ENCODE measurements at regions not wholly inside any gene's neighbourhood (a gene's known extent, or its start where the extent isn't known, plus 50 kb on each side); places are given as distances from the start of the nearest gene placed in this dataset.

DNA sequence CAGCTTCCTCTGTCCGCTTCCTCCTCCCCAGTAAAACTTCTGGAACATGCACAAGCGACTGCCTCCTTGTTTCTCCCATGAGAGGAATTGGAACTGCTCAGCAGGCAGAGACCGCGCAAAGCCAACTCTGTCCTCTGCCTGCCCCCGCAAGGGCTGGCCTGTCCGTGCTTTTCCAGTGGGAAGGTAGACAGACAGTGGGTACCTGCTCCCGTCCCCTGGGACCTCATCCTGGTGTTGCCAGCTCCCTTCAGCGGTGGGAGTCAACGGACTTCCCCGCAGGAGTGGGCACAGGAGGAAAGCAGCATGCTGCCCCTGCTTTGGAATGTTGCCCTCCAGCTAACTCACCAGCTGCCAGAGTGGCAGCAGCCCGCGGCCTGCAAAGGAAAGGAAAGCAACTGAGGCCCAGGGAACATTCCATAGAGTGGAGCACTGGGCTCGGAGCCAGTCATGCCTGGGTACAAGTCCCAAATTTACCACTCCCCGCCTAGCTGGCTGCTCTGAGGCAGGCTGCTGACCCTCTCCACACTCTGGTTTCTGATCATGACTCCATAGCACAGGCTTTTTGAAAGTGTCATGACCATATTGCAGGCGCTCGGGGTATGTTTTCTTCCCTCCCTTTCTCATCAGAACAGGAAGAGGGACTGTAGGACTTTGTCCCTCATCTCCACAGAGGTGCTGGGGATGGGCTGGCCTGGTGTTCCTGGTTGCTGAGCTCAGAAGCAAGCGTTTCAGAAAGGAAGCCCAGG is 89.2 kb upstream of the CLMN start:
- DNase-seq (ENCODE audit: low read depth): no peak
- TF ChIP-seq, protein P1, sequence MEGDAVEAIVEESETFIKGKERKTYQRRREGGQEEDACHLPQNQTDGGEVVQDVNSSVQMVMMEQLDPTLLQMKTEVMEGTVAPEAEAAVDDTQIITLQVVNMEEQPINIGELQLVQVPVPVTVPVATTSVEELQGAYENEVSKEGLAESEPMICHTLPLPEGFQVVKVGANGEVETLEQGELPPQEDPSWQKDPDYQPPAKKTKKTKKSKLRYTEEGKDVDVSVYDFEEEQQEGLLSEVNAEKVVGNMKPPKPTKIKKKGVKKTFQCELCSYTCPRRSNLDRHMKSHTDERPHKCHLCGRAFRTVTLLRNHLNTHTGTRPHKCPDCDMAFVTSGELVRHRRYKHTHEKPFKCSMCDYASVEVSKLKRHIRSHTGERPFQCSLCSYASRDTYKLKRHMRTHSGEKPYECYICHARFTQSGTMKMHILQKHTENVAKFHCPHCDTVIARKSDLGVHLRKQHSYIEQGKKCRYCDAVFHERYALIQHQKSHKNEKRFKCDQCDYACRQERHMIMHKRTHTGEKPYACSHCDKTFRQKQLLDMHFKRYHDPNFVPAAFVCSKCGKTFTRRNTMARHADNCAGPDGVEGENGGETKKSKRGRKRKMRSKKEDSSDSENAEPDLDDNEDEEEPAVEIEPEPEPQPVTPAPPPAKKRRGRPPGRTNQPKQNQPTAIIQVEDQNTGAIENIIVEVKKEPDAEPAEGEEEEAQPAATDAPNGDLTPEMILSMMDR (conservative IDR thresholded peaks at IDR 0.05; ENCODE audit: low read depth, low read length): no peak
- no peak overlapping the region for H3K4me3 ChIP-seq (ENCODE audit: low read depth, low read length)

DNA sequence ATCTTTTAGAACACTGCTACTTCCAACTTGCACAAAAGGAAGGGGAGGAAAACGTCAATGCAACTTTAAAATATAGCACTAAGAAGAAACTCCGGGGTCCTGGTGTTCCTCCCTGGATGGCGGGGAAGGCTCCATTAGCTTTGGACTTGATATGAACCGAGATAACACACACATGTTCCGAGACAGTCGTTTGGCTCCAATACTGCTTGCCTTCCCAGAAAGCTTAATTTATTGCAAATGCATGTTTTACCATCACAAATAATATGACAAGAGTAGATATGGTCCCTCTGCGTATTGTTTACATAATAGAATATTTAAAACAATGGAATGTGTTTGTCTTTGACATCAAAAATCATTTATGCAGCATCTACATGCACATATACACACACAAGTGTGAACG is 87.6 kb upstream of the CLMN start:
- DNase-seq (ENCODE audit: low read depth): no peak
- no peak overlapping the region for H3K4me3 ChIP-seq (ENCODE audit: low read depth, low read length)
- TF ChIP-seq, protein P1 (conservative IDR thresholded peaks at IDR 0.05; ENCODE audit: low read depth, low read length): no peak

DNA sequence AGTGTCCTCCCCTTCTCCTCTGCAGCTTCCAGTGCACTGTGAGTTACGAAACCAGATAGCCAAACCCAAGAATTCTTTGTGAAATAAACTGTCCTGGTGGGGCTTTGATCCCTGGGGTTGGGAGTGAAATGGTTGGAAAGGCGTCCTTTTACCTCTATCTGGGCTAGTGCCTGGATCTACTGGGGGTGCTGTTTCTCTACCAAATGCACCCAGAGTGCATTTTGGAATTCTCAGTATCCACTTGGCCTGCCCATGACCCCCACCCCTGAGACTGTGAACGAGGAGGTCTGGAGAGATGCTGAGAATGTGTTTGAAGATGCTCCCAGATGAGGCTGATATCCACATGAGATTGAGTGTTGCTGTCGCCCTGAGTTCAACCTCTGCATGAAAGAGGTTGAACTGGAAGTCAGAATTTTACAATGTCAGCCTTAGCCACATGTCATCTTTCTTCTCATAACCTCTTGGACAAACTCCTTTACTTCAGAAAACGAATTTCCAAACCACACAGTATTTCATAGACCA is 87.1 kb upstream of the CLMN start:
- no peak overlapping the region for H3K4me3 ChIP-seq (ENCODE audit: low read depth, low read length)
- TF ChIP-seq, protein P1 (conservative IDR thresholded peaks at IDR 0.05; ENCODE audit: low read depth, low read length): no peak
- DNase-seq (ENCODE audit: low read depth): no peak

DNA sequence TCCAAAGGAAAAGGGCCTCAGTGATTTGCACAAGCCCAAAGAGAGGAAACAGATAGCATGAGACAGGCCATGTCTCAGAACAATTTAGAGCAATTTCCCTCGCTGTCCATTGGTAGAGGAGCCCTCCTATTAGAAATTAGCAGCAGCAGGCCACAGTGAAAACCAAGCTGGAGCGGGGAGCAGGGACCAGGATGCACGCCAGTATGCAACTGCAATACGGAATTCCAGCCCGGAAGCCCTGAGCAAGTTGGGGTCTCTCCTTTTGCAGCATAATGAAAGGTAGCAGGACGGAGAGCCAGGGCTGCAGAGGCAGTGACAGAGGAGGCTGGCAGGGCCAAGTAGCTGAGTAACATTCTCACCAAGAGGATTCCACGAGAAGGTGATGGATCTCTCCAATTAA is 84.9 kb upstream of the CLMN start:
- no peak for DNase-seq (ENCODE audit: low read depth)
- H3K4me3 ChIP-seq (ENCODE audit: low read depth, low read length): no peak overlapping the region
- TF ChIP-seq, protein P1 (conservative IDR thresholded peaks at IDR 0.05; ENCODE audit: low read depth, low read length): no peak

DNA sequence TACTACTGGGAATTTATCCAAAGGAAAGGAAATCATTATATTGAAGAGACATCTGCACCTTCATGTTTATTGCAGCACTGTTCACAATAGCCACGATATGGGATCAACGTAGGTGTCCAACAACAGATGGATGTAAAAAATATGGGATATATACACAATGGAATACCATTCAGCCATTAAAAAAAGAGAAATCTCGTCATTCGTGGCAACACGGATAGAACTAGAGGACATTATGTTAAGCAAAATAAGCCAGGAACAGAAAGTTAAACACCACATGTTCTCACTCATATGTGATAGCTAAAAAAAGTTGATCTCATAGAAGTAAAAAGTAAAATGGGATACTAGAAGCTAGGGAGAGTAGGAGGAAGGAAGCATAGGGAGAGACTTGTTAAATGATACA is 82.9 kb upstream of the CLMN start:
- TF ChIP-seq, protein P1 (conservative IDR thresholded peaks at IDR 0.05; ENCODE audit: low read depth, low read length): no peak
- no peak for DNase-seq (ENCODE audit: low read depth)
- no peak overlapping the region for H3K4me3 ChIP-seq (ENCODE audit: low read depth, low read length)

DNA sequence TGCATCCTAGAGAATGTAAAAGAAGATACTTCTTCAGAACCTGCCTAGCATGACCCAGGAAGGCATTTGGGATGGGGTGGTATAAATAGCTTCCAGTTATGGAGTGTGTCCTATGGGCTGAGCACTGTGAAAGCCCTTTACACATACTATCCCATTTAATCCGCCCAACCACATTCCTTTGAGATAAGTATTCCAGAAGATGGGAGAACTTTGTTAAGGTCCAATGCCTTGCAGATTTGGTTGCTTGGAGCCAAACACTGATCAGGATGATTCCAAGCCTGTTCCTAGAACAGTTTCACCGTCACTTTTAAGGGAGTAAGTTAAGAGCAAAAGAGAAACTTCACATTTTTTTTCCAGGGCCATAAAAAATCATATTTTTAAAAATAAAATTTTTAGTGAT is 82.5 kb upstream of the CLMN start:
- TF ChIP-seq, protein P1 (conservative IDR thresholded peaks at IDR 0.05; ENCODE audit: low read depth, low read length): no peak
- DNase-seq (ENCODE audit: low read depth): no peak
- H3K4me3 ChIP-seq (ENCODE audit: low read depth, low read length): no peak overlapping the region

Measured in epithelial cell of proximal tubule (primary cell).